ENCODE measurements at regions not wholly inside any gene's neighbourhood (a gene's known extent, or its start where the extent isn't known, plus 50 kb on each side); places are given as distances from the start of the nearest gene placed in this dataset.

- TF ChIP-seq CTCF (IDR thresholded peaks at IDR 0.05) (no peak), POLR2AphosphoS5 (IDR thresholded peaks at IDR 0.05) (no peak), POLR2A (IDR thresholded peaks at IDR 0.05) (no peak)
Measured at GRCh38 chr13:107099661-107100060, 531.7 kb upstream of the ARGLU1 start.

Measured in breast epithelium (tissue), 3 donors.